ENCODE measurements at regions not wholly inside any gene's neighbourhood (a gene's known extent, or its start where the extent isn't known, plus 50 kb on each side); places are given as distances from the start of the nearest gene placed in this dataset.
"Not testable (repeated sequence)": the region's sequence is repeated elsewhere in the genome, so short reads cannot be mapped to it uniquely, and the experiment has no call there.

DNA sequence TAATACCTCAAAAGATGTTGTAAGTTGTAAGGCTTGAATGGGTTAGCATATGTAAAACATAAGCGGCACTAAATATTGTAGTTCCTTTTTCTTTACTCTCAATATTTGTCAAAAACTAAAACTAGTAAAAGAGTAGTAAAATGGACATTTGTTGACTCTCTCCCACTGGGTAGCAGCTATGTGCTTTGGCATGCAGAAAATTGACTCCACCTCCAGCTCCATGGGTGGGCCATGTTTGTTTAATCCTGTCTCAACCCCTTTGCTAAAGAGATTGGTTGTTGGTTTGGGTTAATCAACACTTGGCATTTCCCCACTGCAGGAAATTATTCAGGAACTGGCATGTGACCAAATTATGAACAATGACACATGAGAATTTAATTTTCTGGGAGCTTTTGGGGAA, 114.8 kb downstream of the EOMES start:
- H3K4me3 ChIP-seq (ENCODE audit: low read depth, low read length) = no peak overlapping the region
- TF ChIP-seq, protein P1, sequence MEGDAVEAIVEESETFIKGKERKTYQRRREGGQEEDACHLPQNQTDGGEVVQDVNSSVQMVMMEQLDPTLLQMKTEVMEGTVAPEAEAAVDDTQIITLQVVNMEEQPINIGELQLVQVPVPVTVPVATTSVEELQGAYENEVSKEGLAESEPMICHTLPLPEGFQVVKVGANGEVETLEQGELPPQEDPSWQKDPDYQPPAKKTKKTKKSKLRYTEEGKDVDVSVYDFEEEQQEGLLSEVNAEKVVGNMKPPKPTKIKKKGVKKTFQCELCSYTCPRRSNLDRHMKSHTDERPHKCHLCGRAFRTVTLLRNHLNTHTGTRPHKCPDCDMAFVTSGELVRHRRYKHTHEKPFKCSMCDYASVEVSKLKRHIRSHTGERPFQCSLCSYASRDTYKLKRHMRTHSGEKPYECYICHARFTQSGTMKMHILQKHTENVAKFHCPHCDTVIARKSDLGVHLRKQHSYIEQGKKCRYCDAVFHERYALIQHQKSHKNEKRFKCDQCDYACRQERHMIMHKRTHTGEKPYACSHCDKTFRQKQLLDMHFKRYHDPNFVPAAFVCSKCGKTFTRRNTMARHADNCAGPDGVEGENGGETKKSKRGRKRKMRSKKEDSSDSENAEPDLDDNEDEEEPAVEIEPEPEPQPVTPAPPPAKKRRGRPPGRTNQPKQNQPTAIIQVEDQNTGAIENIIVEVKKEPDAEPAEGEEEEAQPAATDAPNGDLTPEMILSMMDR (IDR thresholded peaks at IDR 0.05; ENCODE audit: low read depth, low read length, missing control alignments) = no peak
- in situ Hi-C loops (cut with HindIII; ENCODE audit: low pct_ligation_motif_present, low sequenced_read_pairs) = no loop called here
- H3K36me3 ChIP-seq (replicated peaks) = no peaks in the 10 kb centered on the region
- no peak for DNase-seq
- no peak overlapping the region for H3K27ac ChIP-seq
- no peaks in the 10 kb centered on the region for H3K27me3 ChIP-seq (replicated peaks)

DNA sequence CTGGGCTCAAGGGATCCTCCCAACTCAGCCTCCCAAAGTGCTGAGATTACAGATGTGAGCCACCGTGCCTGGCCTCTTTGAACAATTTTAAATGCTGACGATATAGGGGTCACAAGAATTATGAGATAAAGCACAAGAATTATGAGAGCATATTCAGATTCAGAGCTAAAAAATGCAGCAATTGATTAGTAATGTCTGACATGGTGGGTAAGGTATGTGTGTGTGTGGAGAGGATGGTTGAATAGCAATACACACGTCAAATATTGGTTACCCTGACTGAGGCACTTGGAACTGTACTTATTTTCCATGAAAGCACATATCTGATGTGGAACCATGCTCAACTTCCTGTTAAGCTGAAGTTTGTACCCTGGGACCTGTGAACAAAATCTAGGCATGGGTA, 115.6 kb downstream of the EOMES start:
- Histone ChIP-seq H3K27ac (no peak overlapping the region), H3K4me3 (ENCODE audit: low read depth, low read length) (no peak overlapping the region), H3K36me3 (replicated peaks) (no peaks in the 10 kb centered on the region), H3K27me3 (replicated peaks) (no peaks in the 10 kb centered on the region)
- TF ChIP-seq, protein P1 (IDR thresholded peaks at IDR 0.05; ENCODE audit: low read depth, low read length, missing control alignments) = no peak
- DNase-seq = peak; percentile 43
- in situ Hi-C loops (cut with HindIII; ENCODE audit: low pct_ligation_motif_present, low sequenced_read_pairs) = no loop called here

DNA sequence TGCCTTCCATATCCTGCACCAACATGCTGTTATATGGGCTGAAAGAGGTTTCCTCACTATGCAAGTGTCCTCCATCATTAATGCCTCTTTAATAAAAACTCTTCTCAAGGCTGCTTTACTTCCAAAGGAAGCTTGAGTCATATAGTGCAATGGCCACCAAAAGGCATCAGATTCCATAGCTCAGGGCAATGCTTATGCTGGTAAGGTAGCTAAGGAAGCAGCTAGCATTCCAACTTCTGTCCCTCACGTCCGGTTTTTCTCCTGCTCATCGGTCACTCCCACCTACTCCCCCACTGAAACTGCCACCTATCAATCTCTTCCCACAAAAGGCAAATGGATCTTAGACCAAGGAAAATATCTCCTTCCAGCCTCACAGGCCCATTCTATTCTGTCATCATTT, 117.1 kb upstream of the SLC4A7 start:
- H3K36me3 ChIP-seq (replicated peaks); DNase-seq; H3K27ac ChIP-seq; H3K27me3 ChIP-seq (replicated peaks); H3K4me3 ChIP-seq (ENCODE audit: low read depth, low read length); in situ Hi-C loops (cut with HindIII; ENCODE audit: low pct_ligation_motif_present, low sequenced_read_pairs): not testable (repeated sequence)

DNA sequence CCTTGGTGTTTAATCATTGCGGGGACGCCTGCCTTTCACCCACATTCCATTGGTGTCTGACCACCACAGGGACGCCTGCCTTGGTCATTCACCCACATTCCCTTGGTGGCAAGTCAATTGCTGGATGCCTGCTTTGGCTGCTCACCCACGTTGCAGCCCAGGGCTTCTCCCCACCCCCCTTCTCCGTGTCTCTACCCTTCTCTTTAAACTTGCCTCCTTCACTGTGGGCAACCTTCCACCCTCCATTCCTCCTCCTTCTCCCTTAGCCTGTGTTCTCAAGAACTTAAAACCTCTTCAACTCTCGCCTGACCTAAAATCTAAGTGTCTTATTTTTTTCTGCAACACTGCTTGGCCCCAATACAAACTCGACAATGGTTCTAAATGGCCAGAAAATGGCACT, 115.6 kb upstream of the SLC4A7 start:
- H3K27me3 ChIP-seq (replicated peaks); H3K27ac ChIP-seq; DNase-seq; H3K36me3 ChIP-seq (replicated peaks); in situ Hi-C loops (cut with HindIII; ENCODE audit: low pct_ligation_motif_present, low sequenced_read_pairs); H3K4me3 ChIP-seq (ENCODE audit: low read depth, low read length): not testable (repeated sequence)

- TF ChIP-seq, protein P1 (IDR thresholded peaks at IDR 0.05; ENCODE audit: low read depth, low read length, missing control alignments) = no peak
- DNase-seq = peak; percentile 56
- H3K36me3 ChIP-seq (replicated peaks) = no peaks in the 10 kb centered on the region
- H3K27me3 ChIP-seq (replicated peaks) = no peaks in the 10 kb centered on the region
- peak overlapping the region; percentile 19 for H3K27ac ChIP-seq
- no peak overlapping the region for H3K4me3 ChIP-seq (ENCODE audit: low read depth, low read length)
- in situ Hi-C loops (cut with HindIII; ENCODE audit: low pct_ligation_motif_present, low sequenced_read_pairs) = no loop called here
These were observed 112.7 kb upstream of the SLC4A7 start for GRCh38 chr3:27596921-27597320.

DNA sequence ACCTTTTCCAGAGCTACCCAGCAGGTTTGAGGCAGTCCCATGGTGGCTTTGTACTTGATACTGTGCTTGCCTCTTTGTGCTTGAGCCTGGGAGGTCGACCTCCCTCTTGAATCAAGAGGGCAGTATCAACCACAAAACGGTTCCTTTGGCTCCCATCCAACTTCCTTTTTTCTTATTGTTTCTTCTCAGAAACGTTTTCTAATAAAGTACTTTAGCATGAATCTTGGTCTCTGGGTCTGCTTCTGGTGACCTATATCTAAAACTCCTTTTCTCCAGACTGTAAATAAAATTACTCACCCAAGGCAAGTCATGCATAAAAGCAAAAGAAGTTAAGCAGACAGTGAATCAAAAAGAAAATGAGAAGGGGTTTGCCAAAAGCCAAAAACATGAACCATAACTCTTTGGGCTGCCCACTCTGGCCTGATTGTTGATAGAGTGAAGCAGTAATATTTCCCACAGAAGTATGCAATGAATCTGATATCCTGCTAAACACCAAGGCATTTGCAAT, 112.2 kb upstream of the SLC4A7 start:
- Histone ChIP-seq H3K36me3 (replicated peaks) (no peaks in the 10 kb centered on the region), H3K27ac (peak overlapping the region; percentile 19), H3K27me3 (replicated peaks) (no peaks in the 10 kb centered on the region), H3K4me3 (ENCODE audit: low read depth, low read length) (no peak overlapping the region)
- in situ Hi-C loops (cut with HindIII; ENCODE audit: low pct_ligation_motif_present, low sequenced_read_pairs) = no loop called here
- DNase-seq = peak; percentile 22
- TF ChIP-seq, protein P1 (IDR thresholded peaks at IDR 0.05; ENCODE audit: low read depth, low read length, missing control alignments) = no peak

DNA sequence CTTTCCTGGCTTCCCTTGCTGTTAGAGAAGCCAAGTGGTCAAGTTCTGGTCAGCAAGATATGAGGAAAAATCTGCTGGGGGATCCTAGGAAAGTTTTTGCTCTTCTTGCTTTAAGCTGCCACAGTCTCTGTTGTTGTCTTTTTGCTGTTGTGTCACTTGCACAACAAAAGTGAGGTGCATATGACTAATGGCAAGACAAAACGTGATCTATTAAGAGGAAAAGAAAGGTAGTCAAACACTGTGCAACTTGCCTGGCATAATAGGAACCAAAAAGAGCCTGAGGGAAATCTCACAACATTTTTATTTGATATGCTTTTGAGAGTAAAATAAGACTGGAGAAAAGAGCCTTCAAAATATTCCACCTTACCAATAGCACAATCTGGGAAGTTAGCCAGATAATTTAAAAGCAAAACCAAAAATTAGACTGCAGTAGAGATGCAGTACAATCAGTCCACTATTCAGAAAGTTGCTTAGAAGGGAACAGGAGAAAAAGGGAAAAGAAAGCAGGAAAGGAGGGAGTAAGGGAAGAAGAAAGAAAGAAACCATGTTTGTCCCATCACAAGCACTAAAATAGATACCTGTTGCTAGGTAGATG, 110.0 kb upstream of the SLC4A7 start:
- DNase-seq = no peak
- in situ Hi-C loops (cut with HindIII; ENCODE audit: low pct_ligation_motif_present, low sequenced_read_pairs) = no loop called here
- Histone ChIP-seq H3K27me3 (replicated peaks) (no peaks in the 10 kb centered on the region), H3K36me3 (replicated peaks) (no peaks in the 10 kb centered on the region), H3K4me3 (ENCODE audit: low read depth, low read length) (no peak overlapping the region), H3K27ac (no peak overlapping the region)
- TF ChIP-seq, protein P1 (IDR thresholded peaks at IDR 0.05; ENCODE audit: low read depth, low read length, missing control alignments) = no peak
